ENCODE measurements at regions not wholly inside any gene's neighbourhood (a gene's known extent, or its start where the extent isn't known, plus 50 kb on each side); places are given as distances from the start of the nearest gene placed in this dataset.

DNA sequence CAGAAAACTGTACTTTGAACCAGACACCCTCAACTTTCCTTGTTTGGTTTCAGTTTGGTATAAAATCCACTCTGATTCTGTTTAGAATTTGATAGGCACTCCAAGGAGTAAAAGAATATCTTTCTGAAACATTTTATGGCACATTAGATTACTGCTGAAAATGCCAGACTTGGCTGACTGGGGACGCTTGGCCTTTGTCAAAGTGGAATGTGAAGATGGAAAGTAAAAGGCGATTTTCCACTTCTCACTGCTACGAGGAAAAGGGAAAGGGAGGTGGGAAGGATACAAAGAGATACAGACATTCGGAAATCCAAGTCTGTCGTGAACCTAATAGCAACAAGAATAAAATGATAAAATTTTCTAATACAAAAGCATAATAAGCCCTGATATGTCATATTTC lies 203.9 kb downstream of the DMRT2 start:
- TF ChIP-seq CTCF (IDR thresholded peaks at IDR 0.05): no peak

GRCh38 chr9:1256178-1256577 lies 206.0 kb downstream of the DMRT2 start:
- TF ChIP-seq CTCF (IDR thresholded peaks at IDR 0.05): no peak

GRCh38 chr9:1261266-1261665 lies 211.1 kb downstream of the DMRT2 start:
- TF ChIP-seq CTCF (IDR thresholded peaks at IDR 0.05): no peak

DNA sequence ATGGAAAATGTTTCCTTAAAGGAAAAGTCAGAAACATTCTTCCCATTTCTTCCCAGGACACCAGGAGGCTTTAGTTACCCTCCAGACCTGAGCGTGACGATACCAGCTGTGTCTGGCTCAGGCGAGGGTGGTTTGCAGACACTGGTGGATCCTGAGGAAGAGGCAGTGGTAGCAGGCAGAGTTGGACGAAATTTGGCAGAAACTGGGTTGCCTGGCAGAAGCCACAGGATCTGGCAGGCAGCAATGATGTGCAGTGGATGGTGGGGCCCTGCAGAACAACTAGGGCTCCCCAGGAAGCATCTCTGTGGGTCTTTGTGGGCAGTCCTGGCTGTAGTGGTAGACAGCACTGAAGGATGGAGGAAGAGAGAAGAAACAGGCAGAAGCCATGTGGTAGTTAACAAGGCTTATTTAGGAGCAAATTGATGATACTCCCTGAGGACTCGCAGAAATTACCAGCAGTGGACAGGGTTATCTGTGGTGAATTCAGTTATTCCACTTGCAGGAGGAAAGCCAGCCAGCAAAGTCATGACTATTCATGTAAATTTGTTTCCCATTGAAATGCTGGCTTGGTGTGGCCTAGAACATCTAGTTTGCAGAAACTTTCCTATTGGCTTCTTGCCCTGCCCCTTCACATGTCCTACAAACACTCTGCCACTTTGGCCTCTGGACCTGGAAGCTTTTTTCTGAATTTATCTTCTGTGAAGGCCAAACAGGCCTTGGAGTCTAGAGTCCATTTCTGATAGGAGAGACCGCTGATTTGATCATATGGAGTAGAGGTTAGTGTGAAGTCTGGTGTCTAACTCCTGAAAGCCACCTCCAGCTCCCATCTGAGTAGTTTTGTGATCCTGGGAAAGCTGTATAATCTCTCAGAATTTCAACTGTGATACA lies 212.0 kb downstream of the DMRT2 start:
- no peak for TF ChIP-seq CTCF (IDR thresholded peaks at IDR 0.05)

DNA sequence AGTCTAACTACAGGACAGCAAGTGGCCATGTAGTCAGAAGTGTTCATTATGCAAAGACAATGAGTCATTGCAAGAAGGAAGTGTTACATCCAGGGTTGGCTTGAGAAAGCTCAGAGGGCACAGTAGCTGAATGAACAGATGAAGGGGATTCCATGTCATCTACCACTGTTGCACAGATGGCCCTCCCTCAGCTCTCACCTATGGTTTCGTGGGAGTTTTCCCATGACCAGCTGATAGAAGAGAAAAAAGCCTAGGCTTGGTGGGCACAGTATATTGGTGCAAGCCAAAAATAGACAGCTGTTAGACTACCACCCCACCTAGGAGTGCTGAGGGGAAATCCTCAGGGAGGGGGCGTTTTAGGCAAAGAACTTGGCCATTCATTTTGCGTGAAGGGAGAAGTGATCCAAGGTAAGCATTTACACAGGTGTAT lies 217.0 kb downstream of the DMRT2 start:
- TF ChIP-seq CTCF (IDR thresholded peaks at IDR 0.05): no peak

DNA sequence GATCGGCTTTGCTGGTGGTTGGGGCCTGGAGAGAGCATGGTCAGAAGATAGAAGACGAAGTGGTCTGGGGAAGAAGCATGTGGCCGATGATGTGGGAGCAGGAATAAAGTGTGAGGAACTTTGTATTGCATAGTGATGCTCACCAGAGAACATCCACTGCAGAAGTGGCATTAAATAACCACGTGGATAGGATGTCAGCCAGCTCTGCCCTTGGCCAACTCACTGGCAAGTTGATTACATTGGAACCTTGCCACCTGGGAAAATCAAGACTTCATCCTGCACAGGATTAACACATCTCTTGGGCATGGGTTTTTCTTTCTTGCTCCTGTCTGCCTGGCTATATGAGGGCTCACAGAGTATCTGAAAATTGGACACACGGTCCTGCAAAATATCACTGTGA lies 217.4 kb downstream of the DMRT2 start:
- TF ChIP-seq CTCF (IDR thresholded peaks at IDR 0.05): no peak

- TF ChIP-seq CTCF (IDR thresholded peaks at IDR 0.05): no peak
Observed at GRCh38 chr9:1269533-1270315, 219.6 kb downstream of the DMRT2 start.
